ENCODE measurements at regions not wholly inside any gene's neighbourhood (a gene's known extent, or its start where the extent isn't known, plus 50 kb on each side); places are given as distances from the start of the nearest gene placed in this dataset.

DNA sequence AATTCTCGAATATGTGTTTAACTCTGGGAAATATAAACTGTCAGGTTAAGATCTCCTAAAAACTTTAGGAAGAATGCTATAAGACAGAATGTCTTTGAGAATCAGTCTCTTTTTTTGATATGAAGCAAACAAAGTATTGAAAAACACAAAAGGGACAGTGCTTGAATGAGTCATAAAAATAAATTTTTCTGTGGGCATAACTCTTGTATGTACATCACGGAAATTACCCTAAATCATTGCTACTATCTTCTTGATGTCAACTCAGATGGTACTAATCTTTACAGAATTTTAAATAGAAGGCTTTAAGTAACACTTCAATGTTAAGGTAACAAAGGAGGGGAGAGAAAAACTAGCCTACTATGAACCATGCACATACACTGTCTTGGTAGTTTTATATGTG, 244.0 kb upstream of the AMIGO2 start:
- no peak for TF ChIP-seq FOXK2 (IDR thresholded peaks at IDR 0.05)
- TF ChIP-seq ELF4 (IDR thresholded peaks at IDR 0.05), result no peak
- no peak for TF ChIP-seq SUZ12 (IDR thresholded peaks at IDR 0.05)
- no peak for TF ChIP-seq CTBP1 (IDR thresholded peaks at IDR 0.05; ENCODE audit: borderline replicate concordance)
- no peak for TF ChIP-seq FOXM1 (IDR thresholded peaks at IDR 0.05; ENCODE audit: borderline replicate concordance)
- no peak for TF ChIP-seq BHLHE40 (IDR thresholded peaks at IDR 0.05; ENCODE audit: borderline replicate concordance)
- TF ChIP-seq SP1 (IDR thresholded peaks at IDR 0.05), result no peak
- TF ChIP-seq HDGF (IDR thresholded peaks at IDR 0.05; ENCODE audit: borderline replicate concordance), result no peak

Measured in HEK293T (cell line).